ENCODE measurements at regions not wholly inside any gene's neighbourhood (a gene's known extent, or its start where the extent isn't known, plus 50 kb on each side); places are given as distances from the start of the nearest gene placed in this dataset.
A peak's percentile ranks its signal among the peaks of the same experiment; 100 is the strongest.

GRCh38 chr14:65938738-65939137 lies 526.2 kb downstream of the FUT8 start:
- H3K27ac ChIP-seq, result peak overlapping the region; percentile 31; the same call in 1 of the 2 replicates
- TF ChIP-seq, protein P1, sequence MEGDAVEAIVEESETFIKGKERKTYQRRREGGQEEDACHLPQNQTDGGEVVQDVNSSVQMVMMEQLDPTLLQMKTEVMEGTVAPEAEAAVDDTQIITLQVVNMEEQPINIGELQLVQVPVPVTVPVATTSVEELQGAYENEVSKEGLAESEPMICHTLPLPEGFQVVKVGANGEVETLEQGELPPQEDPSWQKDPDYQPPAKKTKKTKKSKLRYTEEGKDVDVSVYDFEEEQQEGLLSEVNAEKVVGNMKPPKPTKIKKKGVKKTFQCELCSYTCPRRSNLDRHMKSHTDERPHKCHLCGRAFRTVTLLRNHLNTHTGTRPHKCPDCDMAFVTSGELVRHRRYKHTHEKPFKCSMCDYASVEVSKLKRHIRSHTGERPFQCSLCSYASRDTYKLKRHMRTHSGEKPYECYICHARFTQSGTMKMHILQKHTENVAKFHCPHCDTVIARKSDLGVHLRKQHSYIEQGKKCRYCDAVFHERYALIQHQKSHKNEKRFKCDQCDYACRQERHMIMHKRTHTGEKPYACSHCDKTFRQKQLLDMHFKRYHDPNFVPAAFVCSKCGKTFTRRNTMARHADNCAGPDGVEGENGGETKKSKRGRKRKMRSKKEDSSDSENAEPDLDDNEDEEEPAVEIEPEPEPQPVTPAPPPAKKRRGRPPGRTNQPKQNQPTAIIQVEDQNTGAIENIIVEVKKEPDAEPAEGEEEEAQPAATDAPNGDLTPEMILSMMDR (conservative IDR thresholded peaks at IDR 0.05), result no peak

DNA sequence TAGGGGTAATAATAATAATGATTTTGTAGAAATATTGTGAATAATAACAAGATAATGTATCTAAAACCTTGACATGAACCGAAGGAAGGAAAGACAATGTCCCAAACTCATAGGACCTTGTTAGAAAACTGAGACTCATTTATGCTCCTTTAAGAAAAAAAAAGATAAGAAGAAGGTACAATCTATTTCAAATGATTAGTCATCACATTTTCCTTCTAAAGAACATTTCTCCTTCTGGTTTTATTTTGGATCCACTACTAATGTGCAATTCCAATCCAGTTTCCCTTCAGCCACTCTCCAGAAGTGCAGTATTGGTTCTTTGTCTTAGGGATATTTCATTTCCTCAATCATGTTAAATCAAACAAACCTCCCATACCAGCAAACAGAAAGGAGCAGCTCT lies 526.7 kb downstream of the FUT8 start:
- TF ChIP-seq, protein P1 (conservative IDR thresholded peaks at IDR 0.05), result no peak
- H3K27ac ChIP-seq, result peak overlapping the region; percentile 31; the same call in 1 of the 2 replicates

DNA sequence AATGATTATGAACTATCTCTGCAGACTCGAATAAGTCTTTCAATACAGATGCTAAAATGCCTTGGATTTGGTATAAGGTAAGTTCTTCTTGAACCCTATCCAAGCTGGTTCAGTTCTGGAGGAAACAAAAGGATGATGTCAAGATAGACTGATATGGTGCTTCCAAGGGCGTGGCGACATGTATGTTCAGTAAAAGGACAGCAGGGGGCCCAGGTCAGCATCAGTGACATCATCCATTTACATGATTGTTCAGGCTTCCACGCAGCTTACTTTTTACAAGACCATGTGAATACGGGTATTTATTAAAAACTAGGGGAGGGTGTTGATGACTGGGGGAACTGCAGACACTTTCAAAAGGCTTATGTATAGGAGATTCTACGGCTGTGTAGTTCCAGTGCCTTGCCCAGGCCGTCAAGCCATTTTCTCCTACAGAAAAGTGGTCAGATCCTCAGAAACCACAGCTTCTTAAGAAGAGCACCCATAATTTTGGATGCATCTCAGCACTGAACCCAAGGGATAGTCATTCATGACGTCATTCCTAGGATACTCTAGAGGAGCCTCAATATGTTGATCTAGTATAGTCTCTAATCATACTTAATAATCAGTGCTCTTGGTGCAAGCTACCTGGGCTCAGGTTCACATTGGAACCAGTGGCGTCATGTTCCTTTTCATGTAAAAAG lies 527.7 kb downstream of the FUT8 start:
- H3K27ac ChIP-seq, result peak overlapping the region; percentile 31; the same call in 1 of the 2 replicates
- TF ChIP-seq, protein P1 (conservative IDR thresholded peaks at IDR 0.05), result 0 out of 2 replicates have a peak, but pooled peaks have one; percentile 10

GRCh38 chr14:65941091-65941490 lies 528.6 kb downstream of the FUT8 start:
- no peak overlapping the region for H3K27ac ChIP-seq
- TF ChIP-seq, protein P1 (conservative IDR thresholded peaks at IDR 0.05), result no peak

DNA sequence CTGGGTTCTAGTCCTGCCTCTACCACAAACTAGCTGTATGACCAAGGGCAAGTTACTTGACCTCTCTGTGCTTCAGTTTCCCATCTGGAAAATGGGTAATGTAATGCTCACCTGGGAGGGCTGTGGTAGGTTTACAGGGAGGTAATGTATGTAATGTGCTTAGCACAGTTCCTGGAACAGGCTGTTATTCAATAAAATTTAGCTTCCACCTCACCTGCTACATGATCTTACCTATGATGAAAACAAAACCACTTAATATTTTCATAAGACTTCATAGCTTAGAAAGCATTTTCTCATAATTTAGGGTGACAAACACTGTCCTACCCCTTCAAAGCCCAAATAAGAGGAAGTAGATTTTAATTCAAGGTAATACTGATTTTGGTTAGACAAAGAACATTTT lies 530.6 kb downstream of the FUT8 start:
- H3K27ac ChIP-seq, result no peak overlapping the region
- TF ChIP-seq, protein P1 (conservative IDR thresholded peaks at IDR 0.05), result no peak

- H3K27ac ChIP-seq, result no peak overlapping the region
- TF ChIP-seq, protein P1 (conservative IDR thresholded peaks at IDR 0.05), result no peak
These were observed 531.4 kb downstream of the FUT8 start for GRCh38 chr14:65943916-65944410.

DNA sequence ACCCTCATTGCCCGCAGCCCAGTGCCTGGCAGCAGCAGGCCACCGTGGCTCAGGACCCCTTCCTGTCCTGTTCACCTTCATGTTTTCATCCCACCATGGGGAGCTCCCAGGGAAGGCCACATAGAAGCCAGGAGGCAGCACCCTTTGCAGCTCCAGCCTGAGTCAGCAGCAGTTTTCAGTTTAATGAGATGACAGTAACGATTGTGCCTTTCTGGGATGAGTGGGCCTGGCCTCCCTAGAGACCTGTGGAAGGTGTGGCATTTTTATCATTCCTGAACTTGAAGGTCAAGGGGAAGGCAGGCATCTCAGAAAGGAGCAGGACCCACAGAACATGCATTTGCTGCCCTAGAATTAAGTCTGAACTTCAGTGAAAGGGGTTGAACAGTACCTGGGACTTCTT lies 532.8 kb downstream of the FUT8 start:
- no peak overlapping the region for H3K27ac ChIP-seq
- TF ChIP-seq, protein P1 (conservative IDR thresholded peaks at IDR 0.05), result no peak
